Activated naive CD4-positive, alpha-beta T cell treated with anti-CD3 and anti-CD28 coated beads for 36 hours (primary cell): ENCODE measurements at regions not wholly inside any gene's neighbourhood (a gene's known extent, or its start where the extent isn't known, plus 50 kb on each side); places are given as distances from the start of the nearest gene placed in this dataset.

Experiments used
- CTCF ChIA-PET: fragments of 350-600 bp; sonication (Branson Sonifier 250); formaldehyde crosslinking; loops from one replicate; lab custom pipeline; 2021; ENCODE audit warnings: antibody characterized with exemption; lab: Charles Lee
- DNase-seq: peaks from one replicate; pipeline ENCODE4 v3.0.0-alpha.2; 2020
- H3K27ac Mint-ChIP-seq: one replicate; pipeline ENCODE4 v1.8.0; 2021; ENCODE audit warnings: mild to moderate bottlenecking, mixed read lengths
- H3K27me3 Mint-ChIP-seq: one replicate; pipeline ENCODE4 v1.8.0; 2021; ENCODE audit warnings: low read depth, mixed read lengths
- H3K36me3 Mint-ChIP-seq: one replicate; pipeline ENCODE4 v1.8.0; 2021; ENCODE audit warnings: low read depth, mixed read lengths
- H3K4me1 Mint-ChIP-seq: one replicate; pipeline ENCODE4 v1.8.0; 2021; ENCODE audit warnings: low read depth, mixed read lengths
- H3K4me3 Mint-ChIP-seq: one replicate; pipeline ENCODE4 v1.8.0; 2021; ENCODE audit warnings: mild to moderate bottlenecking, moderate library complexity, mixed read lengths
- H3K9me3 Mint-ChIP-seq: one replicate; pipeline ENCODE4 v1.8.0; 2021; ENCODE audit warnings: mixed read lengths
- intact Hi-C: fragments of 100-400 bp; cut with micrococcal nuclease; formaldehyde crosslinking; loops from one replicate; pipeline ENCODE4 v1.15.1; 2023

DNA sequence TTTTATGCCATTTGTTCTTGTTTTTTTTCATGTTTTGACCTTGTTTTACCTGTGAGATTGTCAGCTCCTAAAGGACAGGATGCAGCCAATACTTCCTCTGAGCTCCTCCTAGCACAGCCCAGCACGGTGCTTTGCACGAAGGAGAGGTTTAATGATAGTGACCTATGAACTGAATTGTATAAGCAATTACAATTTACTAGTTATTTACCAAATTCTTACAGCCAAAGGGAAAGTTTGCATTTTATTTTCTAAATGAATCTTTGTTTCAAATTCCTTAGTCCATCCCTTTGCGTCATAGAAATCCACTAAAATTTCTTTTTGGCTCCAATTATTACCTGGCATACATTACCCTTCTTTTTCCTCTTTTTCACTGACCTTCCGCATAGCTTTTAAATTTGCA is 326.1 kb downstream of the TDRD15 start:
- H3K27me3 Mint-ChIP-seq: no peaks in the 10 kb centered on the region
- CTCF ChIA-PET: no interaction called here
- no peaks in the 10 kb centered on the region for H3K36me3 Mint-ChIP-seq
- H3K4me3 Mint-ChIP-seq: no peak overlapping the region
- H3K9me3 Mint-ChIP-seq: peaks cover 7% of the 10 kb centered on the region
- no peak overlapping the region for H3K27ac Mint-ChIP-seq
- no peak for DNase-seq
- H3K4me1 Mint-ChIP-seq: no peaks in the 10 kb centered on the region
- intact Hi-C loops: no loop called here

DNA sequence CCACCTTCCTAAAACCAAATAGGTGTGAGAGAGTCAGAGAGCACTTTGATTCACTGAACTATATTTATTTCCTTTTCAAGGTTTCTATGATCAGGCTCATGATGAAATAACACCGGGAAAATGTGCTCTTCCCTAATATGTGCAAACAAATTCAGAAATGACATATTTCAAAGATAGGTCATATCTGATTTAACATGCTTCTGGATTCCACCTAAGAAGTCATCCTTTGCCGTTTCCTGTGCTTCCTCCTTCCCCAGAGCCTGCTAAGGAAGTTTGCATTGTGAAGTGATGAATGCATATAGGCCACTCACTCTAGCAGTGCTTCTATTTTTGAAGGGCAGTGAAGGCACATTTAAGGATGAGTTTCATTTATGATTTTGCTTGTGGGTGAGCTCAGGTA is 327.6 kb downstream of the TDRD15 start:
- Mint-ChIP-seq H3K36me3 (no peaks in the 10 kb centered on the region), H3K4me3 (no peak overlapping the region), H3K9me3 (peaks cover 3% of the 10 kb centered on the region), H3K27ac (no peak overlapping the region), H3K27me3 (no peaks in the 10 kb centered on the region), H3K4me1 (no peaks in the 10 kb centered on the region)
- DNase-seq: no peak
- intact Hi-C loops: no loop called here
- CTCF ChIA-PET: no interaction called here

DNA sequence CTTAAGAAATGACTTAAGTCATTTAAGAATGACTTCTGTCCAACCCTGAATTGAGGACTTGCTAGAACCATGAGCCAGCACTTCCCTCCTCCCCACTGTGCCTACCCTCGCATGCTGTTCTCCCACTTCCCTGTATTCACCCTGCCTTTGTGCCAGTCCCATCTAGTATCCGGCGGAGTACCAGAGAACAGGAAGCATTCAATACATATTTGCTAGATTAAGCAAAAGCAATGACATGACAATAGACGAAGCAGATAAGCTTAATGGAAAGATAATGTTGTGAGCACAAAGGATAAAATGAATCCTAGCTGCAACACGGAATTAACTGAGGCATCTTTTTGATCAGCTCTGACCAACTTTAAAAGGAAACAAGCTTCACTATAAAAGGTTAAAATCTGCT is 328.5 kb downstream of the TDRD15 start:
- H3K36me3 Mint-ChIP-seq: no peaks in the 10 kb centered on the region
- no peak overlapping the region for H3K27ac Mint-ChIP-seq
- H3K27me3 Mint-ChIP-seq: no peaks in the 10 kb centered on the region
- peaks cover 1% of the 10 kb centered on the region for H3K9me3 Mint-ChIP-seq
- intact Hi-C loops: no loop called here
- no peak for DNase-seq
- CTCF ChIA-PET: no interaction called here
- H3K4me1 Mint-ChIP-seq: no peaks in the 10 kb centered on the region
- no peak overlapping the region for H3K4me3 Mint-ChIP-seq

DNA sequence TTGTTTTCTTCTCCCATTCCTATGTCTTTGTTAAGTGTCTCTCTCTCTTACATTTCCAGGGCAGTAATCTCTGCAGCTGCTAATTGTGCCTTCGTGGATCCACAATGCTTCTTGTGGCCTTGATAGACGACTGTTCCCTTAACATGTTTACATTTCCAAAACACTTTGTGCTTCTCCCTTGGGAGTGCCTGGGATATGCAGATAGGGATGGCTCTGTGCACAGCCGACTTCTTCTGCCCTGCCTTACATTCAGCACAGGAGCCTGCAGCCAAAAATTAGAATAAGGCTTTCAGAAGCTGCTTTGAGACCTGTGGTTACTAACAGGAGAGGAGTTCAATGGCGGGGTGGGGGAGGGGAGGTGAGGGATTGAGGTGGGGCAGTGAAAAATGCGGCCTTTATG is 328.9 kb downstream of the TDRD15 start:
- no peaks in the 10 kb centered on the region for H3K36me3 Mint-ChIP-seq
- no peaks in the 10 kb centered on the region for H3K4me1 Mint-ChIP-seq
- intact Hi-C loops: no loop called here
- no peak overlapping the region for H3K4me3 Mint-ChIP-seq
- peaks cover 1% of the 10 kb centered on the region for H3K9me3 Mint-ChIP-seq
- no peak overlapping the region for H3K27ac Mint-ChIP-seq
- no peak for DNase-seq
- CTCF ChIA-PET: no interaction called here
- no peaks in the 10 kb centered on the region for H3K27me3 Mint-ChIP-seq

DNA sequence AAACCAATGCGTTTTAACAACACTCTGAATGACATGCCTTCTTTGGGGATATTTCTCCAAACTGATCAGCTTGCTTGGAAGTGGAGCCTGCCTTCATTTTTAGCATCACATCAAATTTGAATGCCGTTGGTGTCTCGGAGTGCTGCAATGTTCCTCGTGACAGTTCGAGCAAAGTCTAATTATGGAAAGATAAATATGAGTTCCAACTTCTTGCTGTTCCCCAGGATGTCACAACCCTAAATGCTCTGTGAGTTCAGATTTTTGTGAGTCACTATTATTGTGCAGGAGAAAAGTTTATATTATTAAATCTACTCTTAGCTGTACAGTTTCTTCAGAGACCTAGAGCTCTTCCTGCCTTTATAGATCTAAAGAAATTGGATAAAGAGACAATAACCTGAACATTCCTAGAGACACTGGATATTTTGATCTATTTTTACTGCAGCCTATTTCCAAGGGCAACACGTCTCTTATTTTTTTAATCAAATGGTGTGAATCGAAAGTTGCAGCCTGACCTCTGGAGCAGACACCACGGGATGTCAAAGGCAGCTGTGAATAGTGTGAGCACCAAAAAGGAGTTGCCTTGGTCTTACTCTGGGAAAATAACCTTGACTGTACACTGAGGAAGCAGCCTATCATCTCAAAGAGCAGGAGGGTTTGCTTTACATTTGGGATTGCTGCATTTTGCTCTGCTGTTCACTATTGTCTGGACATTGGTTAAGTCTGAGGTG is 330.1 kb downstream of the TDRD15 start:
- Mint-ChIP-seq H3K4me3 (no peak overlapping the region), H3K4me1 (no peaks in the 10 kb centered on the region)

GRCh38 chr2:21454839-21455238 is 331.1 kb downstream of the TDRD15 start:
- intact Hi-C loops: no loop called here
- no peak overlapping the region for H3K27ac Mint-ChIP-seq
- H3K4me1 Mint-ChIP-seq: no peaks in the 10 kb centered on the region
- DNase-seq: no peak
- H3K36me3 Mint-ChIP-seq: no peaks in the 10 kb centered on the region
- no peak overlapping the region for H3K4me3 Mint-ChIP-seq
- H3K9me3 Mint-ChIP-seq: peaks cover 4% of the 10 kb centered on the region
- CTCF ChIA-PET: no interaction called here
- H3K27me3 Mint-ChIP-seq: no peaks in the 10 kb centered on the region

More for the DNA sequence above, 330.1 kb downstream of the TDRD15 start:
- DNase-seq: no peak
- H3K36me3 Mint-ChIP-seq: no peaks in the 10 kb centered on the region
- intact Hi-C loops: no loop called here
- CTCF ChIA-PET: interaction anchor here (0.7 kb wide), 1 partner anchor 410 kb away, joined by 3 read pairs; the partner anchor contains the start of gene APOB
- H3K9me3 Mint-ChIP-seq: peaks cover 1% of the 10 kb centered on the region
- H3K27ac Mint-ChIP-seq: no peak overlapping the region
- H3K27me3 Mint-ChIP-seq: no peaks in the 10 kb centered on the region

DNA sequence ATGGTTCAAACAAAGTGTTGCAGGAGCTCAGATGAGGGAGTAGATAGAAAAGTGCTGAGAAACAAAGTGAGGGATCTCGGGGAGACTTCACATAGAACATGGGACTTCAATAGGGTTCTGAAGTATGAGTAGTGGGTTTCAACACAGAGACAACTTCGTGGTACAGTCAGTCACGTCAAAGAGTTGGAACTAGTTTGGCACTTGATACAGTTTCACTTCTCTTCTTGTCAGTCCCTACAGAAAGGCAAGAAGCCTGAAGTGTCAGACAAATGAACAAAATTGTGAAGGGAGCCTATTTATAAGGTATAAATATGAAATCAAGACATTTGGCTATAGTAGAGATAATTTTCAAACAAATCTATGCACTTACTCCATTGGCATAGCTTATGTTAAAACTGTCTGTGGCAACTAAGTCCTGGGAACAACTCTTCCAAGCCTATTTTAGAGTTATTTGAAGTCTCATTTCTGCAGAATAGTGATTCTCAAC is 338.0 kb downstream of the TDRD15 start:
- Mint-ChIP-seq H3K4me3 (no peak overlapping the region), H3K9me3 (peaks cover 6% of the 10 kb centered on the region), H3K27ac (no peak overlapping the region), H3K36me3 (no peaks in the 10 kb centered on the region), H3K27me3 (no peaks in the 10 kb centered on the region), H3K4me1 (no peaks in the 10 kb centered on the region)
- CTCF ChIA-PET: no interaction called here
- no peak for DNase-seq
- intact Hi-C loops: no loop called here

DNA sequence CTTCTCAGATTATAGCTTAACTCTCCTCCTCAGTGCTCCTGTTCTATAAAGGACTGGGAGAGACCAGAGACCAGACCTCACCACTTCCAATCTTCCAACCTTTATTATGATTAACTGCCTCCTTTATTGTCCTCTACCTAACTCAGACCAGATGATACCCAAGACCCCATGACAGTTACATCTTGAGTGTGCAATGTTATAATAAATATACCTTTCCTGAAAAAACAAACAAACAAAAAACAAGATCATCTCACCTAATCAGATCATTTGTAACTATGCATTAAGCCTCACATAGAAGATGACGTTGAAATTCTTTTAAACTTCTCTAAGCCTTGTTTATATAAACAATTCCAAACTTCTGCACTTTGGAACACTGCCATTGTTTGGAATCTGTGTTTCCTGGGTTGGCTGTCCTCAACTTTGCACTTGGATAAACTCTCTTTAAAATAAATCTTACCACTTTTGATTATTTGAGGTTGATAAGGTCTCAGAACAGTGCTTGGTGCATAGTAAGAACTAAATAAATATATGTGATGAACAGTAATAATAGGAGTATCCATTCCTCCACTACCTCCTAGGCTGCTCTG is 342.7 kb downstream of the TDRD15 start:
- Mint-ChIP-seq H3K4me1 (no peaks in the 10 kb centered on the region), H3K36me3 (no peaks in the 10 kb centered on the region), H3K27me3 (no peaks in the 10 kb centered on the region), H3K9me3 (peaks cover 3% of the 10 kb centered on the region), H3K4me3 (no peak overlapping the region), H3K27ac (no peak overlapping the region)
- CTCF ChIA-PET: no interaction called here
- DNase-seq: no peak
- intact Hi-C loops: no loop called here

DNA sequence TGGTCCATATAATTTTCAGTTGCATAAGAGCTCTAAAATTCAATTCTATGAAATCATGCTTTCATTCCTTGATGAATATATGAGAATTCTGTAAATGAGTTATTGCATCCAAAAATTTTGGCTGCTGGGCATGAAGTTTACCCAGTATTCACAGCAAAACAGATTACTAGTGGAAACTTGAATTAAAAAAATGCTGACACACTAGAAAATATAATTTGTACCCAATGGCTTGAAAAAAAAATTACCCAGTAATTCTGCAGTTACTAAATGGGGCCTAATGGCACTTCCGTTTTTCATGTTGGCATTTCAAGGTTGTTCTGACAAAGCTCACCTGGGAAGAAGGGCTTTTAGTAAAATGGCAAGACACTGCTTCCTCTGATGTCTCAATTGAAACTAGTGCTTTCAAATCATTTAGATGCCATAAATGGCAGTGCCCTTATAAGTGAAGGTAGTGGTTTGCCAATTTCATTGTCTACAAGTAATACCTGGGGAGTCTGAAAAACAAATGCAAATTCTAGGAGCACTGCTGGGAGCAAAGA is 343.6 kb downstream of the TDRD15 start:
- H3K9me3 Mint-ChIP-seq: peaks cover 1% of the 10 kb centered on the region
- H3K27ac Mint-ChIP-seq: no peak overlapping the region
- no peaks in the 10 kb centered on the region for H3K36me3 Mint-ChIP-seq
- H3K27me3 Mint-ChIP-seq: no peaks in the 10 kb centered on the region
- H3K4me1 Mint-ChIP-seq: no peaks in the 10 kb centered on the region
- CTCF ChIA-PET: no interaction called here
- H3K4me3 Mint-ChIP-seq: no peak overlapping the region
- DNase-seq: no peak
- intact Hi-C loops: no loop called here

DNA sequence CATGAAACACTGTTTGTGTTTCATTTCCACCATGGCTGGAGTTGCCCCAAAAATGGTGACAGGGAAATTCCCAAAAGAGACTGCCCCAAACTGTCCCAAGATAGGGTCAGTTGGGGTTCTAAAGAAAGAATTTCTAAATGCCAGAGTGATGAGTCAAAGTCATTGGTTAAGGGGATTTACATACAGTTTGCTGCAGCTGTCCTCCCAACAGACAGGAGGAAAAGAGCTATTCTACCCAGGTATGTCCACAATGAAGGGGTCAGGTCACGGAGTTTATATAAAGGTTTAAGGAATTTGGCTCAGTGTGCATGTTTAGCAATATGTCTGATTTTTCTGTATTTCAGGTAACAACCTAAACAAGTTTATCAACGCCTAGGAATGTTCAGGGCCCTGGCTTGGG is 344.1 kb downstream of the TDRD15 start:
- CTCF ChIA-PET: no interaction called here
- no peaks in the 10 kb centered on the region for H3K36me3 Mint-ChIP-seq
- no peaks in the 10 kb centered on the region for H3K27me3 Mint-ChIP-seq
- intact Hi-C loops: no loop called here
- H3K4me1 Mint-ChIP-seq: no peaks in the 10 kb centered on the region
- no peak overlapping the region for H3K4me3 Mint-ChIP-seq
- H3K27ac Mint-ChIP-seq: no peak overlapping the region
- no peak for DNase-seq
- peaks cover 1% of the 10 kb centered on the region for H3K9me3 Mint-ChIP-seq

DNA sequence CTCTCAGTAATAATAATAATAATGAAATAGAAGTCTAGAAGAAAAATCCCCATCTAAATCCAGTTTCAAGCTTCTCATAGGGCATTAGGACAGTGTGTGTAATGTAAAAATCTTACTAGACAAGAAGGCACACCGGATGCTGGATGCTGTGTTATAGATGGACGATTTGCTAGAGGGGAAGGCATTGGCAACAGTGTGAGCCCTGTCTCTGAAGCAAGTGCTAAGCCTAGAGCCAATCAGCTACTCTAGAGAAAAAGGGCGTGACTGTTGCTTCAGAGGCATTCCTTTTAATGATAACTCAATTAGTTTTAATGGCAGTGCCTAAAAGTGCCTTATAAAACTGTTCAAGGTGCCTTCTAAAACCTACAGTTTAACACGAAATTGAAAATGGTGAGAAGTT is 344.9 kb downstream of the TDRD15 start:
- DNase-seq: no peak
- Mint-ChIP-seq H3K9me3 (peaks cover 1% of the 10 kb centered on the region), H3K27ac (no peak overlapping the region), H3K36me3 (no peaks in the 10 kb centered on the region), H3K27me3 (no peaks in the 10 kb centered on the region), H3K4me3 (no peak overlapping the region), H3K4me1 (no peaks in the 10 kb centered on the region)
- CTCF ChIA-PET: no interaction called here
- intact Hi-C loops: no loop called here

GRCh38 chr2:21469158-21469557 is 345.4 kb downstream of the TDRD15 start:
- H3K4me1 Mint-ChIP-seq: no peaks in the 10 kb centered on the region
- H3K9me3 Mint-ChIP-seq: peaks cover 1% of the 10 kb centered on the region
- no peaks in the 10 kb centered on the region for H3K36me3 Mint-ChIP-seq
- intact Hi-C loops: no loop called here
- no peak for DNase-seq
- no peaks in the 10 kb centered on the region for H3K27me3 Mint-ChIP-seq
- CTCF ChIA-PET: no interaction called here
- H3K4me3 Mint-ChIP-seq: no peak overlapping the region
- H3K27ac Mint-ChIP-seq: no peak overlapping the region

- no peaks in the 10 kb centered on the region for H3K27me3 Mint-ChIP-seq
- H3K36me3 Mint-ChIP-seq: no peaks in the 10 kb centered on the region
- H3K4me3 Mint-ChIP-seq: no peak overlapping the region
- no peaks in the 10 kb centered on the region for H3K4me1 Mint-ChIP-seq
- no peak overlapping the region for H3K27ac Mint-ChIP-seq
- DNase-seq: no peak
- CTCF ChIA-PET: no interaction called here
- peaks cover 1% of the 10 kb centered on the region for H3K9me3 Mint-ChIP-seq
- intact Hi-C loops: no loop called here
These were observed 345.8 kb downstream of the TDRD15 start for GRCh38 chr2:21469564-21469963.
